HCT116 (cell line): ENCODE measurements at regions not wholly inside any gene's neighbourhood (a gene's known extent, or its start where the extent isn't known, plus 50 kb on each side); places are given as distances from the start of the nearest gene placed in this dataset.

Source experiments
- ATAC-seq: fragments of 200-7000 bp; cut with Tn5 transposase; 2 replicates; pipeline ENCODE4 v1.9.1; 2020; ENCODE audit warnings: mild to moderate bottlenecking, moderate library complexity
- BruUV-seq: library from RNA; stranded (reverse); fragments of 400-500 nt; replicated peaks from 2 replicates; lab custom pipeline; 2021; lab: Mats Ljungman, UMichigan
- CTCF ChIA-PET: fragments of 300-600 bp; sonication (Branson Sonifier 250); formaldehyde crosslinking; loops from one replicate; lab custom pipeline; 2021; ENCODE audit warnings: antibody characterized with exemption; lab: Charles Lee
- POLR2A ChIA-PET: fragments of 300-600, 350-600 bp; sonication (Branson Sonifier 250); formaldehyde crosslinking; loops from one replicate; lab custom pipeline; 2021; ENCODE audit warnings: antibody characterized with exemption; lab: Charles Lee
- RAD21 ChIA-PET, 2 experiments: fragments of 300-600 bp; sonication (Branson Sonifier 250); formaldehyde crosslinking; loops; one replicate each; lab custom pipeline; 2023; ENCODE audit warnings: low total read pairs in 2 of 2; ENCODE audit not compliant: uncharacterized antibody in 2 of 2, unreplicated experiment in 2 of 2, low non-redundant PET in 1 of 2; lab: Charles Lee
- DNase-seq: peaks from one replicate; pipeline ENCODE4 v3.0.0-alpha.2; 2010; ENCODE audit warnings: low read depth, low spot score
- H2AFZ ChIP-seq: fragments of 200-600 bp; shearing (Covaris generic), sonication (generic); 2 replicates; pipeline ENCODE4 v1.6.1; 2017; ENCODE audit warnings: low read depth, mixed run types, mixed read lengths, antibody characterized with exemption, low read length; ENCODE audit not compliant: poor library complexity, severe bottlenecking
- H3K27ac ChIP-seq: 2 replicates; pipeline ENCODE4 v1.5.1; 2012; ENCODE audit warnings: low read depth, low read length
- H3K27me3 ChIP-seq: fragments of 200-600 bp; sonication (generic); 2 replicates; pipeline ENCODE4 v1.6.1; 2016; ENCODE audit warnings: mixed run types, low read length, mixed read lengths; ENCODE audit not compliant: insufficient read depth
- H3K36me3 ChIP-seq, 2 experiments: fragments of 200-500 bp in 1 of 2; fragments of 200-600 bp in 1 of 2; sonication (Bioruptor generic) in 1 of 2; sonication (generic) in 1 of 2; 2 replicates each; pipeline versions ENCODE4 v1.5.1 to v1.6.1; 2014 to 2016; ENCODE audit warnings: low read length in 2 of 2, inconsistent platforms in 1 of 2, mixed read lengths in 1 of 2, mixed run types in 1 of 2; ENCODE audit not compliant: insufficient read depth in 2 of 2, control insufficient read depth in 1 of 2
- H3K4me1 ChIP-seq, 2 experiments: fragments of 200-600 bp in 1 of 2; sonication (generic) in 1 of 2; 2 replicates each; pipeline versions ENCODE4 v1.5.1 to v1.6.1; 2012 to 2017; ENCODE audit warnings: low read length in 2 of 2, inconsistent platforms in 1 of 2, mild to moderate bottlenecking in 1 of 2, mixed read lengths in 1 of 2, mixed run types in 1 of 2, moderate library complexity in 1 of 2; ENCODE audit not compliant: insufficient read depth in 2 of 2, control insufficient read depth in 1 of 2
- H3K4me2 ChIP-seq: fragments of 200-600 bp; sonication (generic); 2 replicates; pipeline ENCODE4 v1.6.1; 2017; ENCODE audit warnings: mixed run types, low read length, mixed read lengths
- H3K4me3 ChIP-seq, 2 experiments: fragments of 200-600 bp in 1 of 2; sonication (generic) in 1 of 2; replicated peaks in 1 of 2; 2 replicates each; pipeline ENCODE4 v1.5.1; 2011 to 2016; ENCODE audit warnings: low read length in 2 of 2, control low read depth in 1 of 2, low read depth in 1 of 2, mild to moderate bottlenecking in 1 of 2, mixed read lengths in 1 of 2, mixed run types in 1 of 2
- H3K79me2 ChIP-seq: fragments of 200-600 bp; sonication (generic); 2 replicates; pipeline ENCODE4 v1.6.1; 2017; ENCODE audit warnings: mild to moderate bottlenecking, mixed run types, low read length, moderate library complexity, mixed read lengths; ENCODE audit not compliant: insufficient read depth
- H3K9ac ChIP-seq: fragments of 200-600 bp; sonication (generic); 2 replicates; pipeline ENCODE4 v1.6.1; 2016; ENCODE audit warnings: low read length, mixed read lengths
- H3K9me2 ChIP-seq: fragments of 200-600 bp; sonication (generic), shearing (Covaris generic); 2 replicates; pipeline ENCODE4 v1.6.1; 2017; ENCODE audit warnings: mixed run types, mild to moderate bottlenecking, moderate library complexity; ENCODE audit not compliant: insufficient read depth
- H3K9me3 ChIP-seq, 2 experiments: fragments of 200-500 bp in 1 of 2; fragments of 200-600 bp in 1 of 2; sonication (Bioruptor generic) in 1 of 2; sonication (generic) in 1 of 2; 2 replicates each; pipeline ENCODE4 v1.6.1; 2014 to 2017; ENCODE audit warnings: low read length in 2 of 2, mixed read lengths in 2 of 2, inconsistent platforms in 1 of 2, low read depth in 1 of 2, mild to moderate bottlenecking in 1 of 2, mixed run types in 1 of 2, moderate library complexity in 1 of 2; ENCODE audit not compliant: control insufficient read depth in 1 of 2, insufficient read depth in 1 of 2
- H4K20me1 ChIP-seq: fragments of 200-600 bp; sonication (generic), shearing (Covaris generic); 2 replicates; pipeline ENCODE4 v1.6.1; 2017; ENCODE audit warnings: mixed run types, mild to moderate bottlenecking, moderate library complexity; ENCODE audit not compliant: insufficient read depth
- ATF3 ChIP-seq: IDR thresholded peaks from 2 replicates; pipeline ENCODE4 v1.6.1; 2012
- CBX3 ChIP-seq: IDR thresholded peaks from 2 replicates; pipeline ENCODE4 v1.6.1; 2012; ENCODE audit warnings: low read depth
- EGR1 ChIP-seq: IDR thresholded peaks from 2 replicates; pipeline ENCODE4 v1.6.1; 2012; ENCODE audit warnings: low read depth
- FOSL1 ChIP-seq: IDR thresholded peaks from 2 replicates; pipeline ENCODE4 v1.6.1; 2012; ENCODE audit warnings: low read depth
- POLR2A ChIP-seq: IDR thresholded peaks from 2 replicates; pipeline ENCODE4 v1.7.0; 2011; ENCODE audit warnings: borderline replicate concordance; ENCODE audit not compliant: insufficient read depth, insufficient read length; ENCODE audit errors: extremely low read depth
- POLR2AphosphoS5 ChIP-seq: IDR thresholded peaks from 2 replicates; pipeline ENCODE4 v1.6.1; 2011; ENCODE audit warnings: mild to moderate bottlenecking, low read depth, low read length, moderate library complexity
- ZNF274 ChIP-seq: fragments of 200-500 bp; sonication (Bioruptor generic); IDR thresholded peaks from 2 replicates; pipeline ENCODE4 v1.6.1; 2014; ENCODE audit warnings: mild to moderate bottlenecking, low read depth, low read length, inconsistent platforms
- intact Hi-C: fragments of 100-400 bp; cut with micrococcal nuclease; formaldehyde crosslinking; loops from 2 replicates; pipeline ENCODE4 v1.10.0; 2022

- POLR2A ChIA-PET = no interaction called here
- peaks cover 19% of the 10 kb centered on the region; the same call in 1 of the 2 replicates for H3K27me3 ChIP-seq
- TF ChIP-seq ATF3 (no peak), POLR2AphosphoS5 (no peak), CBX3 (no peak), EGR1 (no peak)
- ATAC-seq = no peak
- intact Hi-C loops = no loop called here
- BruUV-seq = no TSS peak
- DNase-seq = no peak
- no peaks in the 10 kb centered on the region for H3K36me3 ChIP-seq
- no peak overlapping the region for H3K4me2 ChIP-seq
- H3K9ac ChIP-seq = no peak overlapping the region
- no peaks in the 10 kb centered on the region for H3K9me2 ChIP-seq
- no peak overlapping the region for H3K27ac ChIP-seq
- H4K20me1 ChIP-seq = no peaks in the 10 kb centered on the region
- RAD21 ChIA-PET = no interaction called here
- no peaks in the 10 kb centered on the region for H3K4me1 ChIP-seq
- CTCF ChIA-PET = no interaction called here
- H3K4me3 ChIP-seq = no peak overlapping the region
- H3K79me2 ChIP-seq = no peaks in the 10 kb centered on the region
- no peak overlapping the region for H2AFZ ChIP-seq
- H3K9me3 ChIP-seq = no peaks in the 10 kb centered on the region
These were observed 354.4 kb downstream of the BRINP2 start for GRCh38 chr1:177525176-177525575.

GRCh38 chr1:177517546-177517945 is 346.8 kb downstream of the BRINP2 start:
- no peak overlapping the region for H3K4me3 ChIP-seq
- H4K20me1 ChIP-seq = no peaks in the 10 kb centered on the region
- H2AFZ ChIP-seq = no peak overlapping the region
- CTCF ChIA-PET = no interaction called here
- intact Hi-C loops = no loop called here
- H3K9me3 ChIP-seq = no peaks in the 10 kb centered on the region
- 0 out of 2 replicates have a peak, but pooled peaks cover 10% of the 10 kb centered on the region for H3K27me3 ChIP-seq
- no peaks in the 10 kb centered on the region for H3K9me2 ChIP-seq
- H3K27ac ChIP-seq = no peak overlapping the region
- BruUV-seq = no TSS peak
- RAD21 ChIA-PET = no interaction called here
- no peak for DNase-seq
- no peaks in the 10 kb centered on the region for H3K4me1 ChIP-seq
- no peak for TF ChIP-seq ATF3
- no peak for TF ChIP-seq ZNF274
- no peak for TF ChIP-seq FOSL1
- no peak for TF ChIP-seq POLR2A
- TF ChIP-seq, all 23 proteins: peak for 0
- POLR2A ChIA-PET = no interaction called here
- Histone ChIP-seq H3K4me2 (no peak overlapping the region), H3K79me2 (no peaks in the 10 kb centered on the region), H3K9ac (no peak overlapping the region), H3K36me3 (no peaks in the 10 kb centered on the region)
- no peak for ATAC-seq
